ENCODE measurements at regions not wholly inside any gene's neighbourhood (a gene's known extent, or its start where the extent isn't known, plus 50 kb on each side); places are given as distances from the start of the nearest gene placed in this dataset.

GRCh38 chr18:78620326-78620725 lies 359.3 kb upstream of the SALL3 start:
- TF ChIP-seq EZH2phosphoT487 (IDR thresholded peaks at IDR 0.05; ENCODE audit: insufficient read depth, low read depth) (no peak), EZH2 (IDR thresholded peaks at IDR 0.05; ENCODE audit: insufficient read depth, poor library complexity, severe bottlenecking) (no peak)
